ENCODE measurements at regions not wholly inside any gene's neighbourhood (a gene's known extent, or its start where the extent isn't known, plus 50 kb on each side); places are given as distances from the start of the nearest gene placed in this dataset.
A peak's percentile ranks its signal among the peaks of the same experiment; 100 is the strongest.

GRCh38 chr4:185862340-185862739 lies 50.3 kb upstream of the SORBS2 start:
- no peak for DNase-seq (ENCODE audit: low read depth)

- no peak for DNase-seq (ENCODE audit: low read depth)
Observed at GRCh38 chr4:185863946-185864345, 52.0 kb upstream of the SORBS2 start.

GRCh38 chr4:185865901-185866328 lies 53.9 kb upstream of the SORBS2 start:
- DNase-seq (ENCODE audit: low read depth), result peak; percentile 57

- no peak for DNase-seq (ENCODE audit: low read depth)
Observed at GRCh38 chr4:185867770-185868169, 55.8 kb upstream of the SORBS2 start.

GRCh38 chr4:185868983-185869382 lies 57.0 kb upstream of the SORBS2 start:
- no peak for DNase-seq (ENCODE audit: low read depth)

- DNase-seq (ENCODE audit: low read depth), result no peak
Observed at GRCh38 chr4:185869427-185869826, 57.4 kb upstream of the SORBS2 start.

- no peak for DNase-seq (ENCODE audit: low read depth)
Observed at GRCh38 chr4:185870366-185870765, 58.4 kb upstream of the SORBS2 start.

- DNase-seq (ENCODE audit: low read depth), result no peak
Observed at GRCh38 chr4:185872747-185873380, 60.9 kb upstream of the SORBS2 start.

- DNase-seq (ENCODE audit: low read depth), result peak; percentile 31
Observed at GRCh38 chr4:185874516-185875230, 62.7 kb upstream of the SORBS2 start.

GRCh38 chr4:185875316-185875907 lies 63.4 kb upstream of the SORBS2 start:
- no peak for DNase-seq (ENCODE audit: low read depth)

- DNase-seq (ENCODE audit: low read depth), result no peak
Observed at GRCh38 chr4:185878633-185879032, 66.6 kb upstream of the SORBS2 start.

GRCh38 chr4:185879666-185880312 lies 67.8 kb upstream of the SORBS2 start:
- no peak for DNase-seq (ENCODE audit: low read depth)

- DNase-seq (ENCODE audit: low read depth), result no peak
Observed at GRCh38 chr4:185880571-185880970, 68.6 kb upstream of the SORBS2 start.

GRCh38 chr4:185881430-185881829 lies 69.4 kb upstream of the SORBS2 start:
- DNase-seq (ENCODE audit: low read depth), result no peak

- no peak for DNase-seq (ENCODE audit: low read depth)
Observed at GRCh38 chr4:185883591-185883990, 71.6 kb upstream of the SORBS2 start.

GRCh38 chr4:185885075-185885474 lies 73.1 kb upstream of the SORBS2 start:
- no peak for DNase-seq (ENCODE audit: low read depth)

- DNase-seq (ENCODE audit: low read depth), result no peak
Observed at GRCh38 chr4:185885604-185886003, 73.6 kb upstream of the SORBS2 start.

- DNase-seq (ENCODE audit: low read depth), result no peak
Observed at GRCh38 chr4:185886832-185887524, 75.0 kb upstream of the SORBS2 start.

GRCh38 chr4:185888676-185889075 lies 76.7 kb upstream of the SORBS2 start:
- DNase-seq (ENCODE audit: low read depth), result no peak

GRCh38 chr4:185889585-185889984 lies 77.6 kb upstream of the SORBS2 start:
- no peak for DNase-seq (ENCODE audit: low read depth)

GRCh38 chr4:185890196-185890595 lies 78.2 kb upstream of the SORBS2 start:
- no peak for DNase-seq (ENCODE audit: low read depth)

GRCh38 chr4:185892165-185892564 lies 80.2 kb upstream of the SORBS2 start:
- no peak for DNase-seq (ENCODE audit: low read depth)
